HepG2 (cell line): ENCODE measurements at regions not wholly inside any gene's neighbourhood (a gene's known extent, or its start where the extent isn't known, plus 50 kb on each side); places are given as distances from the start of the nearest gene placed in this dataset.
A peak's percentile ranks its signal among the peaks of the same experiment; 100 is the strongest.

Experiments
- ARID4A ChIP-seq: sonication (generic); formaldehyde crosslinking; IDR thresholded peaks from 2 replicates; pipeline ENCODE4 v1.5.0; 2020; ENCODE audit warnings: mild to moderate bottlenecking, missing genetic modification reagents, borderline replicate concordance
- ATF2 ChIP-seq: sonication (generic); formaldehyde crosslinking; IDR thresholded peaks from 2 replicates; pipeline ENCODE4 v1.4.0; 2020; ENCODE audit warnings: missing genetic modification reagents
- CBFB ChIP-seq: sonication (generic); formaldehyde crosslinking; IDR thresholded peaks from 2 replicates; pipeline ENCODE4 v1.4.0; 2020; ENCODE audit warnings: missing genetic modification reagents
- DNMT3B ChIP-seq: conservative IDR thresholded peaks from 2 replicates; pipeline ENCODE4 v1.6.1; 2016; ENCODE audit warnings: missing biosample characterization, control low read depth
- HMG20A ChIP-seq: IDR thresholded peaks from 2 replicates; pipeline ENCODE4 v1.6.1; 2016; ENCODE audit warnings: borderline replicate concordance
- HOXA3 ChIP-seq: sonication (generic); formaldehyde crosslinking; IDR thresholded peaks from 2 replicates; pipeline ENCODE4 v1.5.0; 2020; ENCODE audit warnings: missing genetic modification reagents
- KAT8 ChIP-seq: IDR thresholded peaks from 2 replicates; pipeline ENCODE4 v1.6.1; 2016; ENCODE audit warnings: missing genetic modification reagents, missing compliant biosample characterization
- KDM1A ChIP-seq: IDR thresholded peaks from 2 replicates; pipeline ENCODE4 v1.6.1; 2016; ENCODE audit warnings: missing compliant biosample characterization
- MAFF ChIP-seq: IDR thresholded peaks from 2 replicates; pipeline ENCODE4 v1.6.1; 2011; ENCODE audit warnings: low read depth, low read length, improper control_type of control experiment
- MED1 ChIP-seq: sonication (generic); formaldehyde crosslinking; IDR thresholded peaks from 2 replicates; pipeline ENCODE4 v1.4.0; 2020; ENCODE audit warnings: missing genetic modification reagents
- MTF2 ChIP-seq: sonication (generic); formaldehyde crosslinking; IDR thresholded peaks from 2 replicates; pipeline ENCODE4 v1.5.0; 2020; ENCODE audit warnings: missing genetic modification reagents, borderline replicate concordance
- NCOR1 ChIP-seq: fragments of 200-600 bp; sonication (generic); IDR thresholded peaks from 2 replicates; pipeline ENCODE4 v1.7.0; 2017; ENCODE audit warnings: antibody characterized with exemption, low read length, borderline replicate concordance
- NFATC3 ChIP-seq: sonication (generic); formaldehyde crosslinking; IDR thresholded peaks from 2 replicates; pipeline ENCODE4 v1.5.1; 2020; ENCODE audit warnings: mild to moderate bottlenecking, missing genetic modification reagents
- NFE2 ChIP-seq: sonication (generic); formaldehyde crosslinking; IDR thresholded peaks from 2 replicates; pipeline ENCODE4 v1.4.0; 2020; ENCODE audit warnings: missing genetic modification reagents
- NR2F2 ChIP-seq: IDR thresholded peaks from 2 replicates; pipeline ENCODE4 v1.6.1; 2012; ENCODE audit warnings: low read depth, inconsistent platforms, borderline replicate concordance
- NR2F6 ChIP-seq, 2 experiments: IDR thresholded peaks; 2 replicates each; pipeline ENCODE4 v1.6.1; 2016; ENCODE audit warnings: antibody characterized with exemption in 1 of 2, mild to moderate bottlenecking in 1 of 2
- REPIN1 ChIP-seq: sonication (generic); formaldehyde crosslinking; IDR thresholded peaks from 2 replicates; pipeline ENCODE4 v1.8.0; 2022; ENCODE audit warnings: missing genetic modification reagents, low read depth, mild to moderate bottlenecking, borderline replicate concordance
- SALL1 ChIP-seq: sonication (generic); formaldehyde crosslinking; IDR thresholded peaks from 2 replicates; pipeline ENCODE4 v1.8.0; 2022; ENCODE audit warnings: mild to moderate bottlenecking, missing genetic modification reagents
- SOX13 ChIP-seq, 3 experiments: fragments of 450-650 bp in 1 of 3; sonication (generic) in 1 of 3; formaldehyde crosslinking in 1 of 3; IDR thresholded peaks in 2 of 3; conservative IDR thresholded peaks in 1 of 3; 2 replicates each; pipeline versions ENCODE4 v1.5.0 to v1.6.1; 2016 to 2020; ENCODE audit warnings: antibody characterized with exemption in 1 of 3, mild to moderate bottlenecking in 1 of 3, missing compliant biosample characterization in 1 of 3, missing genetic modification reagents in 1 of 3, moderate library complexity in 1 of 3
- STAT5B ChIP-seq: sonication (generic); formaldehyde crosslinking; IDR thresholded peaks from 2 replicates; pipeline ENCODE4 v1.4.0; 2020; ENCODE audit warnings: missing genetic modification reagents
- TEAD3 ChIP-seq: optimal IDR thresholded peaks from 2 replicates; pipeline ENCODE3; 2016; ENCODE audit warnings: borderline replicate concordance
- THAP11 ChIP-seq: IDR thresholded peaks from 2 replicates; pipeline ENCODE4 v1.6.1; 2016; ENCODE audit warnings: missing biosample characterization, missing genetic modification reagents
- TRIM24 ChIP-seq: sonication (generic); formaldehyde crosslinking; IDR thresholded peaks from 2 replicates; pipeline ENCODE4 v1.8.0; 2022; ENCODE audit warnings: mild to moderate bottlenecking, missing genetic modification reagents
- ZBTB38 ChIP-seq: sonication (generic); formaldehyde crosslinking; IDR thresholded peaks from 2 replicates; pipeline ENCODE4 v1.5.1; 2020; ENCODE audit warnings: mild to moderate bottlenecking, missing genetic modification reagents
- ZC3H4 ChIP-seq: sonication (generic); formaldehyde crosslinking; IDR thresholded peaks from 2 replicates; pipeline ENCODE4 v1.4.0; 2020; ENCODE audit warnings: missing genetic modification reagents, borderline replicate concordance
- ZMYM4 ChIP-seq: sonication (generic); formaldehyde crosslinking; IDR thresholded peaks from 2 replicates; pipeline ENCODE4 v1.8.1; 2023; ENCODE audit warnings: mild to moderate bottlenecking, missing genetic modification reagents

- TF ChIP-seq THAP11 (CRISPR knock-in tag) (peak; percentile 27; the same call in 1 of the 2 replicates), DNMT3B (CRISPR knock-in tag) (no peak), REPIN1 (CRISPR knock-in tag) (peak; percentile 51; the same call in 1 of the 2 replicates), ZC3H4 (CRISPR knock-in tag) (no peak), HMG20A (CRISPR knock-in tag) (peak; percentile 81; the same call in 1 of the 2 replicates), ZBTB38 (no peak), ATF2 (CRISPR knock-in tag) (0 out of 2 replicates have a peak, but pooled peaks have one; percentile 40), ZMYM4 (CRISPR knock-in tag) (peak; percentile 67), SALL1 (peak; percentile 44; the same call in 1 of the 2 replicates), TEAD3 (CRISPR knock-in tag) (peak; percentile 33), HOXA3 (CRISPR knock-in tag) (no peak), STAT5B (no peak), MED1 (CRISPR knock-in tag) (0 out of 2 replicates have a peak, but pooled peaks have one; percentile 44), CBFB (CRISPR knock-in tag) (0 out of 2 replicates have a peak, but pooled peaks have one; percentile 23), KAT8 (peak; percentile 19; the same call in 1 of the 2 replicates), NCOR1 (peak; percentile 47; the same call in 1 of the 2 replicates), KDM1A (CRISPR knock-in tag) (no peak), MTF2 (CRISPR knock-in tag) (no peak), NR2F2 (0 out of 2 replicates have a peak, but pooled peaks have one; percentile 35), NFE2 (no peak), NR2F6 (IDR thresholded peaks at IDR 0.05) (peak; percentile 38; the same call in 1 of the 2 replicates), NR2F6 (CRISPR knock-in tag; IDR thresholded peaks at IDR 0.05) (no peak), MAFF (no peak), ARID4A (CRISPR knock-in tag) (peak; percentile 20; the same call in 1 of the 2 replicates), SOX13 (IDR thresholded peaks at IDR 0.05) (no peak), SOX13 (CRISPR knock-in tag; conservative IDR thresholded peaks at IDR 0.05 in 1 of 2, IDR thresholded peaks at IDR 0.05 in 1 of 2) (peak in 1 of 2 experiments; percentile 83; a peak in 2 of 4 replicates), NFATC3 (CRISPR knock-in tag) (no peak), TRIM24 (CRISPR knock-in tag) (no peak)
These were observed 434.7 kb downstream of the TNS3 start (continued) for GRCh38 chr7:47147213-47147631.
